Gastrocnemius medialis (tissue), 4 donors: ENCODE measurements at regions not wholly inside any gene's neighbourhood (a gene's known extent, or its start where the extent isn't known, plus 50 kb on each side); places are given as distances from the start of the nearest gene placed in this dataset.

Experiments used
- ATAC-seq, 2 donors: fragments of 150-250 bp; one replicate each; pipeline ENCODE4 v1.9.1; 2016
- DNase-seq, 2 donors: peaks; one replicate each; pipeline ENCODE4 v3.0.0-alpha.2; 2019
- H3K27ac ChIP-seq, 4 donors: fragments of 200-600 bp; sonication (generic); 1 replicate in 1 of 4; 2 replicates in 3 of 4; pipeline ENCODE4 v1.5.1; 2016 to 2018; ENCODE audit warnings: mild to moderate bottlenecking in 2 of 4, moderate library complexity in 1 of 4
- H3K27me3 ChIP-seq, 3 donors: fragments of 200-600 bp; sonication (generic) in 2 of 3; 1 replicate in 1 of 3; 2 replicates in 2 of 3; pipeline versions ENCODE4 v1.5.1 to v1.6.0; 2016 to 2019; ENCODE audit warnings: mild to moderate bottlenecking in 1 of 3, moderate library complexity in 1 of 3
- H3K36me3 ChIP-seq, 2 donors: fragments of 200-600 bp; sonication (generic) in 1 of 2; one replicate each; pipeline ENCODE4 v1.5.1; 2017 to 2018
- H3K4me1 ChIP-seq, 2 donors: fragments of 200-600 bp; sonication (generic) in 1 of 2; one replicate each; pipeline ENCODE4 v1.5.1; 2016 to 2017; ENCODE audit warnings: mild to moderate bottlenecking in 2 of 2
- H3K4me3 ChIP-seq, 4 donors: fragments of 200-600 bp; sonication (generic) in 3 of 4; 1 replicate in 1 of 4; 2 replicates in 3 of 4; pipeline ENCODE4 v1.5.1; 2016 to 2019; ENCODE audit warnings: mild to moderate bottlenecking in 2 of 4
- H3K9me3 ChIP-seq, 3 donors: fragments of 200-600 bp; sonication (generic) in 2 of 3; 1 replicate in 1 of 3; 2 replicates in 2 of 3; pipeline ENCODE4 v1.5.1; 2016 to 2019
- POLR2A ChIP-seq, 2 donors: fragments of 450-650 bp; IDR thresholded peaks; one replicate each; pipeline ENCODE4 v1.6.1; 2017; ENCODE audit warnings: antibody characterized with exemption in 2 of 2, mild to moderate bottlenecking in 2 of 2, moderate library complexity in 2 of 2
- in situ Hi-C, 4 donors: fragments of 200-750 bp; cut with MboI; loops; one replicate each; pipeline versions ENCODE4 v1.15.0 to v1.8.0; 2017; ENCODE audit warnings: low sequenced_read_pairs in 4 of 4
- intact Hi-C: fragments of 100-400 bp; cut with DNase I; formaldehyde crosslinking; loops from one replicate; pipeline ENCODE4 v1.15.1; 2023; ENCODE audit warnings: low total_unique reads
- TF ChIP-seq, protein P1 (sequence below), 5 experiments: fragments of 450-650 bp in 3 of 5; fragments of 200-600 bp in 2 of 5; sonication (generic) in 2 of 5; IDR thresholded peaks in 4 of 5; conservative IDR thresholded peaks in 1 of 5; 1 replicate in 4 of 5; 2 replicates in 1 of 5; pipeline ENCODE4 v1.5.1; 2016 to 2019; ENCODE audit warnings: antibody characterized with exemption in 5 of 5, mild to moderate bottlenecking in 3 of 5, moderate library complexity in 3 of 5

DNA sequence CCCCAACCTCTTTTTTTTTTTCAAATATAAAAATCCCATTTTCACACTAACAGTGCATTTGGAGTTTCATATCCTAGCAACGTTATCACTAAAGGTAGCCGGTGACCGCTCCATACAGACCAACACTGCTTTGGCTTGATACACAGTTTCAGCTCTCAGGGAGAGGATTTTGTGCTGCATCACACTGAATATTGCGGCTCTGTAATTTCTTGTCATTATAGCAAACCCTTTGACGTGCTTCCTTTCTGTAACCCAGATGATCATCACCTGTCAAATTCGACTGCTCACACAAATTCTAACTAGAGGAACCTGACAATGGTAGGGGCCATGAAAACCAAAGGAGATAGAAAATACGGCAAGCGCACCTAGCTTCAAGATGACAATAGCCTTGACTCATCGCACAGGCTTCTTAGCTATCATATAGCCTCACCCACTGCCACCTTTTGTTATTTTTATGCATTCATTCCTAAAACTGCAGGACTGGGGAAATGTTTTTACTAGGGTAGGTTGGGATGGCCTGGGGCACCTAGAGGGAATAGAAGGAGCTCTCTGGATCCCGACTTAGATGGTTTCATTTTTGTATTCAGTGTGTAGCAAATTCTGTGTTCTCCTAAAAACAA lies 582.9 kb upstream of the PIK3C3 start:
- intact Hi-C loops (no loop called here), in situ Hi-C loops (no loop called here)
- H3K9me3 ChIP-seq, result no peaks in the 10 kb centered on the region
- H3K4me3 ChIP-seq, result no peak overlapping the region
- H3K36me3 ChIP-seq, result no peaks in the 10 kb centered on the region
- no peaks in the 10 kb centered on the region for H3K4me1 ChIP-seq
- ATAC-seq (no peak), DNase-seq (no peak)
- TF ChIP-seq, protein P1, sequence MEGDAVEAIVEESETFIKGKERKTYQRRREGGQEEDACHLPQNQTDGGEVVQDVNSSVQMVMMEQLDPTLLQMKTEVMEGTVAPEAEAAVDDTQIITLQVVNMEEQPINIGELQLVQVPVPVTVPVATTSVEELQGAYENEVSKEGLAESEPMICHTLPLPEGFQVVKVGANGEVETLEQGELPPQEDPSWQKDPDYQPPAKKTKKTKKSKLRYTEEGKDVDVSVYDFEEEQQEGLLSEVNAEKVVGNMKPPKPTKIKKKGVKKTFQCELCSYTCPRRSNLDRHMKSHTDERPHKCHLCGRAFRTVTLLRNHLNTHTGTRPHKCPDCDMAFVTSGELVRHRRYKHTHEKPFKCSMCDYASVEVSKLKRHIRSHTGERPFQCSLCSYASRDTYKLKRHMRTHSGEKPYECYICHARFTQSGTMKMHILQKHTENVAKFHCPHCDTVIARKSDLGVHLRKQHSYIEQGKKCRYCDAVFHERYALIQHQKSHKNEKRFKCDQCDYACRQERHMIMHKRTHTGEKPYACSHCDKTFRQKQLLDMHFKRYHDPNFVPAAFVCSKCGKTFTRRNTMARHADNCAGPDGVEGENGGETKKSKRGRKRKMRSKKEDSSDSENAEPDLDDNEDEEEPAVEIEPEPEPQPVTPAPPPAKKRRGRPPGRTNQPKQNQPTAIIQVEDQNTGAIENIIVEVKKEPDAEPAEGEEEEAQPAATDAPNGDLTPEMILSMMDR (IDR thresholded peaks at IDR 0.05 in 4 of 5, conservative IDR thresholded peaks at IDR 0.05 in 1 of 5), result no peak
- no peak for TF ChIP-seq POLR2A (IDR thresholded peaks at IDR 0.05)
- no peaks in the 10 kb centered on the region for H3K27me3 ChIP-seq
- H3K27ac ChIP-seq, result no peak overlapping the region

DNA sequence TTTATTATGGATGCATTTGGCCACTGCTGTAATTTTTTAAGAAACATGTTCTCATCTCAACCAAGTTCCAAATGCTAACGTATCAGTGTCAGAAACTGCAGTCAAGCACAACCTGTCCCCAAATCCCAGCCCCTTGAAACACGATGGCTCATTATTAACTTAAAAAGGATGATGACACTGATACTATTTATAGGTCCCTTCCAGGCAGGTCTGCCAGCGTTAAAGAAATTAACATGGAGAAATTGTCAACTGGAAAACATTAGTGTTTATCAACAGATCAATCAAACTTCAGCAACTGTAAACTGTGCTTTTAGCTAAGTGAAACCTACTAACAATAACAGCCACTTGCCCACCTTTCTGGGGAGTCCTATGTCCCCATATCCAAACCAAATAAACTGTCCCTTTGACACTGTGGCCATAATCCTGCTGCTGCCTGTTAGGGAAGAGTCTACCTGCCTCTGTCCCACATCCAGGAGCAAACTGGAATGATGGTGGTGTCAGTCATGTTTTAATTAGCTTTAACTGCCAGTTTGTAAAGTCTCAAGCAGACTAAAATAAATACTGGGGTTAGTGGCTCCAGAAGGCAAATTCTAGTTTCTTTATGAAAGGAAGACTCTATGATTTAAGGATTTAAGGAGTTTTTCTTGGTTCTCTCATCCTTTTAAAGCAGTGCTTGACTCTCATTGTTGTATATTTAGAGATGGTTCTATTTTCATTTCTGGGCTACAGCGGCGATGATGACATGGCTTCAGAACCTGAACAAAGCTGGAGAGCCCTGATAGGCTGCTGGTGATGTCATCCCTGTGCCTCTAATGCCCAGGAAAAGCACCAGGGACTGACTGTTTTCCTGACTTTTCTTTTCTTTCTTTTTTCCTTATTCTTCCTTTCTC lies 583.6 kb upstream of the PIK3C3 start:
- no peaks in the 10 kb centered on the region for H3K27me3 ChIP-seq
- H3K36me3 ChIP-seq, result no peaks in the 10 kb centered on the region
- ATAC-seq (no peak), DNase-seq (no peak)
- no peaks in the 10 kb centered on the region for H3K9me3 ChIP-seq
- no peak overlapping the region for H3K27ac ChIP-seq
- no peaks in the 10 kb centered on the region for H3K4me1 ChIP-seq
- intact Hi-C loops, result no loop called here
- H3K4me3 ChIP-seq, result no peak overlapping the region
- in situ Hi-C loops, result no loop called here
- TF ChIP-seq, protein P1 (IDR thresholded peaks at IDR 0.05 in 4 of 5, conservative IDR thresholded peaks at IDR 0.05 in 1 of 5), result no peak
- TF ChIP-seq POLR2A (IDR thresholded peaks at IDR 0.05), result no peak

DNA sequence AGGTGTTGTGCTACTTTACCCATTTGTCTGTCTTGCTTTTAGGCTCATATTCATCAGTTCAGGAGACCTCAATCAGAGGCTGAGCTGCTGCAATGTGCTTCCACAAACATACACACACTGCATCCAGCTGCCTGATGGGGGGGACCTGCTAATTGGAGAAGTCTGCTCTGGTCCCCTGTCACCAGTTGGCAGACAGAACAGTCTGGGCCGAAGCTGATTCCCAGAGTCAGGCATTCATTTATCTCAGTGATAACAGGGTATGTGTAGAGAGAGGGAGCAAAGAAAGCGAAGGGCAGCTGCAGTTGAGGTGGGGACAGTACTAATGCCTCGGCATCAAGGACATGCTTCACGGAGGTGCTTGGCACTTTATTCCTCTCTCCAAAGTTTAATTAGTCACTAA lies 584.3 kb upstream of the PIK3C3 start:
- Histone ChIP-seq H3K27ac (no peak overlapping the region), H3K4me1 (no peaks in the 10 kb centered on the region), H3K36me3 (no peaks in the 10 kb centered on the region), H3K4me3 (no peak overlapping the region), H3K27me3 (no peaks in the 10 kb centered on the region), H3K9me3 (no peaks in the 10 kb centered on the region)
- intact Hi-C loops, result no loop called here
- TF ChIP-seq POLR2A (IDR thresholded peaks at IDR 0.05), result no peak
- TF ChIP-seq, protein P1 (IDR thresholded peaks at IDR 0.05 in 4 of 5, conservative IDR thresholded peaks at IDR 0.05 in 1 of 5), result no peak
- ATAC-seq, result no peak
- in situ Hi-C loops, result no loop called here
- no peak for DNase-seq

DNA sequence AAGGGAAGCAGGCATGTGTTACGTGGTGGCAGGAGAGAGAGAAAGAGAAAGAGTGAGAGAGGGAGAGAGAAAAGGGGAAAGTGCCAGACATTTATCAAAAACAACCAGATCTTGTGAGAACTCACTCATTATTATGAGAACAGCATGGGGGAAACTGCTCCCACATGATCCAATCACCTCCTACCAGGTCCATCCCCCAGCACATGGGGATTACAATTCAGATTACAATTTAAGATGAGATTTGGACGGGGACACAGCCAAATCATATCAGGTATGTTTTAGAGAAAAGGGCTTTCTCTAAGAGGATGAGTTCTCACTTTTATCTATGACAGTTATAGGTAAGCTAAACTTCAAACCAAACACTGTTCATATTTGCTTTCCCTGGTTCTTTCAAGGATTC lies 597.3 kb upstream of the PIK3C3 start:
- Histone ChIP-seq H3K27me3 (no peaks in the 10 kb centered on the region), H3K9me3 (peaks cover 0 to 3% (median 0%) of the 10 kb centered on the region in 3 donors), H3K36me3 (no peaks in the 10 kb centered on the region), H3K4me3 (no peak overlapping the region), H3K4me1 (no peaks in the 10 kb centered on the region), H3K27ac (no peak overlapping the region)
- intact Hi-C loops (no loop called here), in situ Hi-C loops (no loop called here)
- TF ChIP-seq, protein P1 (IDR thresholded peaks at IDR 0.05 in 4 of 5, conservative IDR thresholded peaks at IDR 0.05 in 1 of 5), result no peak
- TF ChIP-seq POLR2A (IDR thresholded peaks at IDR 0.05), result no peak
- DNase-seq (no peak), ATAC-seq (no peak)
